ENCODE measurements at regions not wholly inside any gene's neighbourhood (a gene's known extent, or its start where the extent isn't known, plus 50 kb on each side); places are given as distances from the start of the nearest gene placed in this dataset.

GRCh38 chr6:81843302-81843701 lies 90.8 kb upstream of the TENT5A start:
- Histone ChIP-seq H3K9me3 (ENCODE audit: control insufficient read depth, insufficient read depth, low read depth, low read length) (no peaks in the 10 kb centered on the region), H3K36me3 (ENCODE audit: control insufficient read depth, insufficient read depth, low read length) (no peaks in the 10 kb centered on the region), H3K27me3 (ENCODE audit: control insufficient read depth, insufficient read depth, low read length) (no peaks in the 10 kb centered on the region), H3K4me3 (ENCODE audit: low read depth in 2 of 2, low read length in 2 of 2) (no peak overlapping the region), H3K4me1 (ENCODE audit: control insufficient read depth, insufficient read depth, low read length) (no peaks in the 10 kb centered on the region), H3K27ac (ENCODE audit: low read length) (no peak overlapping the region)
- BruUV-seq (replicated peaks) = no TSS peak
- in situ Hi-C loops (cut with HindIII; ENCODE audit: low pct_unique_long_range_greater_than_20kb, low sequenced_read_pairs) (no loop called here), intact Hi-C loops (cut with micrococcal nuclease; ENCODE audit: unreplicated experiment) (no loop called here)
- DNase-seq (ENCODE audit: low read depth, low spot score) = no peak
- ChIA-PET POLR2A (no interaction called here), CTCF (no interaction called here)
- TF ChIP-seq POLR2AphosphoS5 (IDR thresholded peaks at IDR 0.05; ENCODE audit: low read depth, low read length) (no peak), REST (IDR thresholded peaks at IDR 0.05; ENCODE audit: insufficient read depth in 1 of 2, low read depth in 2 of 2, low read length in 1 of 2) (no peak), TCF7L2 (IDR thresholded peaks at IDR 0.05; ENCODE audit: low read depth, low read length) (no peak), SIN3A (IDR thresholded peaks at IDR 0.05; ENCODE audit: borderline replicate concordance, insufficient read depth, low read depth, low read length) (no peak), CTCF (IDR thresholded peaks at IDR 0.05) (no peak)
- no peak for ATAC-seq

GRCh38 chr6:81842254-81842653 lies 89.8 kb upstream of the TENT5A start:
- Histone ChIP-seq H3K9me3 (ENCODE audit: control insufficient read depth, insufficient read depth, low read depth, low read length) (no peaks in the 10 kb centered on the region), H3K36me3 (ENCODE audit: control insufficient read depth, insufficient read depth, low read length) (no peaks in the 10 kb centered on the region), H3K27ac (ENCODE audit: low read length) (no peak overlapping the region), H3K27me3 (ENCODE audit: control insufficient read depth, insufficient read depth, low read length) (no peaks in the 10 kb centered on the region), H3K4me1 (ENCODE audit: control insufficient read depth, insufficient read depth, low read length) (no peaks in the 10 kb centered on the region), H3K4me3 (ENCODE audit: low read depth in 2 of 2, low read length in 2 of 2) (no peak overlapping the region)
- POLR2A ChIA-PET = no interaction called here
- no TSS peak for BruUV-seq (replicated peaks)
- no peak for DNase-seq (ENCODE audit: low read depth, low spot score)
- CTCF ChIA-PET = no interaction called here
- ATAC-seq = no peak
- intact Hi-C loops (cut with micrococcal nuclease; ENCODE audit: unreplicated experiment) (no loop called here), in situ Hi-C loops (cut with HindIII; ENCODE audit: low pct_unique_long_range_greater_than_20kb, low sequenced_read_pairs) (no loop called here)
- TF ChIP-seq POLR2AphosphoS5 (IDR thresholded peaks at IDR 0.05; ENCODE audit: low read depth, low read length) (no peak), TCF7L2 (IDR thresholded peaks at IDR 0.05; ENCODE audit: low read depth, low read length) (no peak), CTCF (IDR thresholded peaks at IDR 0.05) (no peak), SIN3A (IDR thresholded peaks at IDR 0.05; ENCODE audit: borderline replicate concordance, insufficient read depth, low read depth, low read length) (no peak), REST (IDR thresholded peaks at IDR 0.05; ENCODE audit: insufficient read depth in 1 of 2, low read depth in 2 of 2, low read length in 1 of 2) (no peak)

All from Panc1 (cell line).